RWPE1 (cell line): ENCODE measurements at regions not wholly inside any gene's neighbourhood (a gene's known extent, or its start where the extent isn't known, plus 50 kb on each side); places are given as distances from the start of the nearest gene placed in this dataset.

ENCODE experiments used
- CTCF ChIA-PET: fragments of 350-600 bp; sonication (Branson Sonifier 250); formaldehyde crosslinking; extraction: SDS; loops from one replicate; lab custom pipeline; 2021; lab: Yijun Ruan, JAX
- POLR2A ChIA-PET: fragments of 400-600 bp; formaldehyde crosslinking; extraction: SDS; loops from one replicate; lab custom pipeline; 2020; ENCODE audit warnings: antibody characterized with exemption; ENCODE audit not compliant: low non-redundant PET; lab: Yijun Ruan, JAX
- DNase-seq: peaks from one replicate; pipeline ENCODE4 v3.0.0; 2012; ENCODE audit warnings: low spot score
- H3K27ac ChIP-seq: fragments of 450-650 bp; 2 replicates; pipeline ENCODE4 v1.5.1; 2017
- TF ChIP-seq, protein P1 (sequence below): fragments of 450-650 bp; conservative IDR thresholded peaks from 2 replicates; pipeline ENCODE4 v1.5.1; 2017; ENCODE audit warnings: low read depth, mild to moderate bottlenecking

GRCh38 chr16:79876332-79876730 is 275.8 kb upstream of the MAF start:
- CTCF ChIA-PET: no interaction called here
- no peak overlapping the region for H3K27ac ChIP-seq
- TF ChIP-seq, protein P1, sequence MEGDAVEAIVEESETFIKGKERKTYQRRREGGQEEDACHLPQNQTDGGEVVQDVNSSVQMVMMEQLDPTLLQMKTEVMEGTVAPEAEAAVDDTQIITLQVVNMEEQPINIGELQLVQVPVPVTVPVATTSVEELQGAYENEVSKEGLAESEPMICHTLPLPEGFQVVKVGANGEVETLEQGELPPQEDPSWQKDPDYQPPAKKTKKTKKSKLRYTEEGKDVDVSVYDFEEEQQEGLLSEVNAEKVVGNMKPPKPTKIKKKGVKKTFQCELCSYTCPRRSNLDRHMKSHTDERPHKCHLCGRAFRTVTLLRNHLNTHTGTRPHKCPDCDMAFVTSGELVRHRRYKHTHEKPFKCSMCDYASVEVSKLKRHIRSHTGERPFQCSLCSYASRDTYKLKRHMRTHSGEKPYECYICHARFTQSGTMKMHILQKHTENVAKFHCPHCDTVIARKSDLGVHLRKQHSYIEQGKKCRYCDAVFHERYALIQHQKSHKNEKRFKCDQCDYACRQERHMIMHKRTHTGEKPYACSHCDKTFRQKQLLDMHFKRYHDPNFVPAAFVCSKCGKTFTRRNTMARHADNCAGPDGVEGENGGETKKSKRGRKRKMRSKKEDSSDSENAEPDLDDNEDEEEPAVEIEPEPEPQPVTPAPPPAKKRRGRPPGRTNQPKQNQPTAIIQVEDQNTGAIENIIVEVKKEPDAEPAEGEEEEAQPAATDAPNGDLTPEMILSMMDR: no peak
- POLR2A ChIA-PET: interaction anchor here (0.7 kb wide), 1 partner anchor 12 kb away, joined by 3 read pairs; no protein-coding TSS in a partner anchor
- no peak for DNase-seq

GRCh38 chr16:79874391-79874790 is 273.9 kb upstream of the MAF start:
- peak overlapping the region; percentile 65 for H3K27ac ChIP-seq
- DNase-seq: no peak
- TF ChIP-seq, protein P1: no peak
- ChIA-PET POLR2A (no interaction called here), CTCF (interaction anchor here (0.5 kb wide), 1 partner anchor 113 kb away, joined by 3 read pairs; no protein-coding TSS in a partner anchor)

DNA sequence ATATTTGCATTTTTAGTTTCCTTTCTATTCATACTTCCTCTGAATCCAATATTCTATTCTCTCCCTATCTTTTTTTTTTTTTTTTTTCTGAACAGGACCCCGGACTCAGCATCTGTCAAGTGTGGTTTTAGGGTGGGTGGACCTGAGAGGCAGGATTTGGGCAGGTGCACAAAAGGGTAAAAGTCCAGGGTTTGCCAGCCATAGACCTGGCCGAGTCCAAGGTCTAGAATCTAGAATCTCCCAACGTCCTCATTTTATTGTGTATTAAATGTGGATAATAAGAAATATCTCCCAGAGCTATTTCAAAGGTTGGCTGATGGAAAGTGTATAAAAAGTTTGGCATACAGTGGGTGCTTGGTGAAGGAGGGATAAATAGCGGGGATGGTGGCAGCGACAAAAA is 273.3 kb upstream of the MAF start:
- H3K27ac ChIP-seq: peak overlapping the region; percentile 65; the same call in 1 of the 2 replicates
- DNase-seq: no peak
- CTCF ChIA-PET: no interaction called here
- POLR2A ChIA-PET: no interaction called here
- TF ChIP-seq, protein P1: no peak

DNA sequence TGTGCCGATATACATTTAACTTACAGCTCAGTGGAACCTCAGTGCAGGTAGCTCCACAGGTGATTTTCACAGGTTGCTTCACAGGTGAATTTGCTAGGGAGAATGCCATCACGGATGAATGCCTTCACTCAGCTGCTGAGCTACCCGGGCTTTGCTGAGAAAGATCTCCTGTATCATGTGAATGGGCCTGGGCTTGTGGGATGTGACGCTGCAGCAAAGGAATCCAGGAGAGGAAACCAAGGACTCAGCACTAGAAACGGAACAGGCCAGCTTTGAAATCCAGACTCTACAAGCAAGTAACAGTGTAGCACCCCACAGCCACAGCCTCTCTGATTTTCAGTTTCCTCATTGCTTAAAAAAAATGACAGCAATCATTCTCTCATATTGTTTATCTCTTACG is 271.4 kb upstream of the MAF start:
- no peak overlapping the region for H3K27ac ChIP-seq
- DNase-seq: no peak
- TF ChIP-seq, protein P1: no peak
- CTCF ChIA-PET: no interaction called here
- POLR2A ChIA-PET: interaction anchor here (0.6 kb wide), 1 partner anchor 85 kb away, joined by 4 read pairs; no protein-coding TSS in a partner anchor

GRCh38 chr16:79870016-79870886 is 269.7 kb upstream of the MAF start:
- DNase-seq: no peak
- POLR2A ChIA-PET: no interaction called here
- CTCF ChIA-PET: no interaction called here
- TF ChIP-seq, protein P1: no peak
- H3K27ac ChIP-seq: no peak overlapping the region

- no peak for DNase-seq
- POLR2A ChIA-PET: no interaction called here
- CTCF ChIA-PET: no interaction called here
- no peak overlapping the region for H3K27ac ChIP-seq
- TF ChIP-seq, protein P1: no peak
Measured at GRCh38 chr16:79869304-79870015, 268.9 kb upstream of the MAF start.
